ENCODE measurements at regions not wholly inside any gene's neighbourhood (a gene's known extent, or its start where the extent isn't known, plus 50 kb on each side); places are given as distances from the start of the nearest gene placed in this dataset.
"Not testable (repeated sequence)": the region's sequence is repeated elsewhere in the genome, so short reads cannot be mapped to it uniquely, and the experiment has no call there.

GRCh38 chr12:96085475-96085874 lies 50.1 kb upstream of the LTA4H start:
- Histone ChIP-seq H3K9ac (ENCODE audit: low read length) (no peak overlapping the region), H3K27me3 (replicated peaks; ENCODE audit: insufficient read depth, low read length) (no peaks in the 10 kb centered on the region), H2AFZ (ENCODE audit: low read length) (no peak overlapping the region), H3K9me2 (replicated peaks; ENCODE audit: insufficient read depth, low read length) (no peaks in the 10 kb centered on the region), H3K9me3 (replicated peaks; ENCODE audit: insufficient read depth, low read length) (no peaks in the 10 kb centered on the region), H4K20me1 (ENCODE audit: insufficient read depth, low read length) (no peaks in the 10 kb centered on the region), H3K4me1 (ENCODE audit: low read length) (no peaks in the 10 kb centered on the region), H3K4me2 (ENCODE audit: low read depth, low read length) (no peak overlapping the region), H3K27ac (ENCODE audit: low read length) (no peak overlapping the region), H3K36me3 (replicated peaks; ENCODE audit: insufficient read depth, low read length) (no peaks in the 10 kb centered on the region), H3F3A (ENCODE audit: insufficient read depth, low read length) (no peaks in the 10 kb centered on the region), H3K79me2 (ENCODE audit: low read length) (no peaks in the 10 kb centered on the region), H3K4me3 (ENCODE audit: low read length) (no peak overlapping the region)
- TF ChIP-seq EZH2phosphoT487 (IDR thresholded peaks at IDR 0.05; ENCODE audit: low read length), result no peak
- no peak for TF ChIP-seq EZH2 (optimal IDR thresholded peaks at IDR 0.05; ENCODE audit: low read depth, low read length)
- TF ChIP-seq CTCF (IDR thresholded peaks at IDR 0.05; ENCODE audit: low read length), result no peak
- no peak for DNase-seq

GRCh38 chr12:96086190-96086589 lies 50.8 kb upstream of the LTA4H start:
- not testable (repeated sequence) for H3K9me3 ChIP-seq (replicated peaks; ENCODE audit: insufficient read depth, low read length); H3K4me2 ChIP-seq (ENCODE audit: low read depth, low read length); DNase-seq; H2AFZ ChIP-seq (ENCODE audit: low read length); H3K27me3 ChIP-seq (replicated peaks; ENCODE audit: insufficient read depth, low read length); H3K4me3 ChIP-seq (ENCODE audit: low read length); H3K4me1 ChIP-seq (ENCODE audit: low read length); H3K36me3 ChIP-seq (replicated peaks; ENCODE audit: insufficient read depth, low read length); H3K9me2 ChIP-seq (replicated peaks; ENCODE audit: insufficient read depth, low read length); H3K79me2 ChIP-seq (ENCODE audit: low read length); H3K27ac ChIP-seq (ENCODE audit: low read length); H4K20me1 ChIP-seq (ENCODE audit: insufficient read depth, low read length); H3K9ac ChIP-seq (ENCODE audit: low read length); H3F3A ChIP-seq (ENCODE audit: insufficient read depth, low read length)

GRCh38 chr12:96091833-96092232 lies 56.4 kb upstream of the LTA4H start:
- Histone ChIP-seq H3K79me2 (ENCODE audit: low read length) (no peaks in the 10 kb centered on the region), H3K9ac (ENCODE audit: low read length) (no peak overlapping the region), H3K27me3 (replicated peaks; ENCODE audit: insufficient read depth, low read length) (no peaks in the 10 kb centered on the region), H4K20me1 (ENCODE audit: insufficient read depth, low read length) (no peaks in the 10 kb centered on the region), H3K9me2 (replicated peaks; ENCODE audit: insufficient read depth, low read length) (no peaks in the 10 kb centered on the region), H3K4me2 (ENCODE audit: low read depth, low read length) (no peak overlapping the region), H3K4me3 (ENCODE audit: low read length) (no peak overlapping the region), H3K4me1 (ENCODE audit: low read length) (peaks cover 11% of the 10 kb centered on the region), H3K9me3 (replicated peaks; ENCODE audit: insufficient read depth, low read length) (no peaks in the 10 kb centered on the region), H3K36me3 (replicated peaks; ENCODE audit: insufficient read depth, low read length) (no peaks in the 10 kb centered on the region), H3F3A (ENCODE audit: insufficient read depth, low read length) (no peaks in the 10 kb centered on the region), H3K27ac (ENCODE audit: low read length) (no peak overlapping the region), H2AFZ (ENCODE audit: low read length) (no peak overlapping the region)
- TF ChIP-seq CTCF (IDR thresholded peaks at IDR 0.05; ENCODE audit: low read length), result peak; percentile 27; the same call in 1 of the 2 replicates
- no peak for TF ChIP-seq EZH2phosphoT487 (IDR thresholded peaks at IDR 0.05; ENCODE audit: low read length)
- no peak for DNase-seq

- H3K9me2 ChIP-seq (replicated peaks; ENCODE audit: insufficient read depth, low read length), result no peaks in the 10 kb centered on the region
- no peaks in the 10 kb centered on the region for H4K20me1 ChIP-seq (ENCODE audit: insufficient read depth, low read length)
- H3K4me1 ChIP-seq (ENCODE audit: low read length), result peaks cover 11% of the 10 kb centered on the region
- H3K9me3 ChIP-seq (replicated peaks; ENCODE audit: insufficient read depth, low read length), result no peaks in the 10 kb centered on the region
- H3K4me2 ChIP-seq (ENCODE audit: low read depth, low read length), result peak overlapping the region; percentile 7; the same call in 1 of the 2 replicates
- H3K36me3 ChIP-seq (replicated peaks; ENCODE audit: insufficient read depth, low read length), result no peaks in the 10 kb centered on the region
- no peak overlapping the region for H2AFZ ChIP-seq (ENCODE audit: low read length)
- no peak overlapping the region for H3K4me3 ChIP-seq (ENCODE audit: low read length)
- H3K9ac ChIP-seq (ENCODE audit: low read length), result no peak overlapping the region
- no peaks in the 10 kb centered on the region for H3F3A ChIP-seq (ENCODE audit: insufficient read depth, low read length)
- no peak for DNase-seq
- no peaks in the 10 kb centered on the region for H3K27me3 ChIP-seq (replicated peaks; ENCODE audit: insufficient read depth, low read length)
- TF ChIP-seq EZH2 (optimal IDR thresholded peaks at IDR 0.05; ENCODE audit: low read depth, low read length) (no peak), EZH2phosphoT487 (IDR thresholded peaks at IDR 0.05; ENCODE audit: low read length) (no peak), CTCF (IDR thresholded peaks at IDR 0.05; ENCODE audit: low read length) (no peak)
- no peaks in the 10 kb centered on the region for H3K79me2 ChIP-seq (ENCODE audit: low read length)
- H3K27ac ChIP-seq (ENCODE audit: low read length), result no peak overlapping the region
Measured at GRCh38 chr12:96093543-96094196, 58.3 kb upstream of the LTA4H start.
